SK-N-SH (cell line): ENCODE measurements at regions not wholly inside any gene's neighbourhood (a gene's known extent, or its start where the extent isn't known, plus 50 kb on each side); places are given as distances from the start of the nearest gene placed in this dataset.

ENCODE experiments used
- CTCF ChIA-PET: fragments of 300-600, 350-600 bp; formaldehyde crosslinking; extraction: SDS; loops from one replicate; lab custom pipeline; 2021; lab: Yijun Ruan, JAX
- POLR2A ChIA-PET: fragments of 350-600 bp; sonication (Branson Sonifier 250); formaldehyde crosslinking; extraction: SDS; loops from one replicate; lab custom pipeline; 2020; ENCODE audit warnings: antibody characterized with exemption, inconsistent platforms; lab: Yijun Ruan, JAX
- DNase-seq: peaks from one replicate; pipeline ENCODE4 v3.0.0; 2012
- H2AFZ ChIP-seq: fragments of 200-600 bp; sonication (generic); 2 replicates; pipeline ENCODE4 v1.8.1; 2016; ENCODE audit warnings: antibody characterized with exemption, mild to moderate bottlenecking, low read depth
- H3F3A ChIP-seq: fragments of 200-600 bp; sonication (generic); replicated peaks from 2 replicates; pipeline ENCODE3; 2016; ENCODE audit warnings: antibody characterized with exemption, mild to moderate bottlenecking; ENCODE audit not compliant: insufficient read depth
- H3K27ac ChIP-seq, 2 experiments: fragments of 200-500 bp in 1 of 2; fragments of 200-600 bp in 1 of 2; sonication (Bioruptor generic) in 1 of 2; sonication (generic), shearing (Covaris generic) in 1 of 2; 2 replicates each; pipeline versions ENCODE4 v1.5.1 to v1.6.1; 2014 to 2016; ENCODE audit warnings: low read depth in 2 of 2, inconsistent platforms in 1 of 2, low read length in 1 of 2, mild to moderate bottlenecking in 1 of 2, mixed read lengths in 1 of 2
- H3K27me3 ChIP-seq: fragments of 200-600 bp; sonication (generic), shearing (Covaris generic); 2 replicates; pipeline ENCODE4 v1.6.1; 2016; ENCODE audit warnings: mixed run types; ENCODE audit not compliant: insufficient read depth
- H3K36me3 ChIP-seq, 2 experiments: fragments of 200-500 bp in 1 of 2; fragments of 200-600 bp in 1 of 2; sonication (Bioruptor generic) in 1 of 2; sonication (generic) in 1 of 2; replicated peaks in 1 of 2; 2 replicates each; pipeline versions ENCODE3 to v1.5.1; 2014 to 2016; ENCODE audit warnings: low read length in 1 of 2, mild to moderate bottlenecking in 1 of 2; ENCODE audit not compliant: insufficient read depth in 2 of 2, control insufficient read depth in 1 of 2
- H3K4me1 ChIP-seq, 2 experiments: fragments of 200-500 bp in 1 of 2; fragments of 200-600 bp in 1 of 2; sonication (Bioruptor generic) in 1 of 2; sonication (generic), shearing (Covaris generic) in 1 of 2; 2 replicates each; pipeline versions ENCODE4 v1.5.1 to v1.6.1; 2014 to 2016; ENCODE audit warnings: low read depth in 1 of 2, low read length in 1 of 2, mixed run types in 1 of 2; ENCODE audit not compliant: insufficient read depth in 2 of 2, control insufficient read depth in 1 of 2
- H3K4me2 ChIP-seq: fragments of 200-600 bp; sonication (generic), shearing (Covaris generic); 2 replicates; pipeline ENCODE4 v1.6.1; 2017; ENCODE audit warnings: mixed run types
- H3K4me3 ChIP-seq, 2 experiments: fragments of 200-500 bp in 1 of 2; fragments of 200-600 bp in 1 of 2; sonication (Bioruptor generic) in 1 of 2; sonication (generic), shearing (Covaris generic) in 1 of 2; 2 replicates each; pipeline versions ENCODE4 v1.5.1 to v1.8.1; 2014 to 2016; ENCODE audit warnings: low read depth in 2 of 2, inconsistent platforms in 1 of 2, low read length in 1 of 2, mild to moderate bottlenecking in 1 of 2, mixed read lengths in 1 of 2, moderate library complexity in 1 of 2
- H3K79me2 ChIP-seq: fragments of 200-600 bp; sonication (generic); 2 replicates; pipeline ENCODE4 v1.8.1; 2017; ENCODE audit warnings: mild to moderate bottlenecking; ENCODE audit not compliant: insufficient read depth
- H3K9ac ChIP-seq: fragments of 200-600 bp; sonication (generic); 2 replicates; pipeline ENCODE4 v1.6.1; 2017; ENCODE audit warnings: mixed run types
- H3K9me2 ChIP-seq: fragments of 200-600 bp; sonication (generic); 2 replicates; pipeline ENCODE4 v1.6.1; 2017; ENCODE audit warnings: mixed run types
- H3K9me3 ChIP-seq: fragments of 200-600 bp; sonication (generic); 2 replicates; pipeline ENCODE4 v1.6.1; 2017; ENCODE audit warnings: mixed run types, mild to moderate bottlenecking, moderate library complexity
- H4K20me1 ChIP-seq: fragments of 200-600 bp; sonication (generic); 2 replicates; pipeline ENCODE4 v1.6.1; 2017; ENCODE audit warnings: mild to moderate bottlenecking, mixed run types; ENCODE audit not compliant: insufficient read depth
- CHD2 ChIP-seq: fragments of 150-350 bp; IDR thresholded peaks from 2 replicates; pipeline ENCODE4 v1.6.1; 2018; ENCODE audit warnings: low read length; ENCODE audit not compliant: partially characterized antibody
- EP300 ChIP-seq, 2 experiments: IDR thresholded peaks; 2 replicates each; pipeline versions ENCODE4 v1.4.0 to v1.6.1; 2012; ENCODE audit warnings: borderline replicate concordance in 1 of 2, low read depth in 1 of 2, low read length in 1 of 2
- FOXM1 ChIP-seq: IDR thresholded peaks from 2 replicates; pipeline ENCODE4 v1.4.0; 2012; ENCODE audit warnings: low read depth, mild to moderate bottlenecking
- IRF3 ChIP-seq: fragments of 150-350 bp; IDR thresholded peaks from 2 replicates; pipeline ENCODE4 v1.6.1; 2016; ENCODE audit warnings: mild to moderate bottlenecking, low read depth, low read length
- MXI1 ChIP-seq: IDR thresholded peaks from 2 replicates; pipeline ENCODE4 v1.6.1; 2012; ENCODE audit warnings: mild to moderate bottlenecking, low read depth, low read length, improper control_type of control experiment
- PBX3 ChIP-seq: IDR thresholded peaks from 2 replicates; pipeline ENCODE4; 2012
- POLR2AphosphoS5 ChIP-seq: IDR thresholded peaks from 2 replicates; pipeline ENCODE4 v1.6.1; 2012; ENCODE audit warnings: low read depth, low read length
- RAD21 ChIP-seq: IDR thresholded peaks from 2 replicates; pipeline ENCODE4 v1.6.1; 2012; ENCODE audit warnings: mild to moderate bottlenecking, low read length
- SIN3A ChIP-seq: IDR thresholded peaks from 2 replicates; pipeline ENCODE4 v1.6.1; 2012; ENCODE audit warnings: low read depth, mild to moderate bottlenecking, low read length, moderate library complexity, borderline replicate concordance
- TAF1 ChIP-seq: IDR thresholded peaks from 2 replicates; pipeline ENCODE4 v1.6.1; 2012; ENCODE audit warnings: low read depth, mild to moderate bottlenecking, low read length, moderate library complexity, borderline replicate concordance
- TCF12 ChIP-seq: IDR thresholded peaks from 2 replicates; pipeline ENCODE4 v1.4.0; 2012
- TEAD4 ChIP-seq: IDR thresholded peaks from 2 replicates; pipeline ENCODE4 v1.4.0; 2012; ENCODE audit warnings: mild to moderate bottlenecking, borderline replicate concordance; ENCODE audit not compliant: insufficient read depth
- USF1 ChIP-seq: IDR thresholded peaks from 2 replicates; pipeline ENCODE4 v1.4.0; 2012; ENCODE audit warnings: low read depth, borderline replicate concordance
- YY1 ChIP-seq: IDR thresholded peaks from 2 replicates; pipeline ENCODE4 v1.4.0; 2012; ENCODE audit warnings: low read depth, mild to moderate bottlenecking
- ZBTB33 ChIP-seq: IDR thresholded peaks from 2 replicates; pipeline ENCODE4 v1.4.0; 2012; ENCODE audit warnings: low read depth, borderline replicate concordance
- WGBS: methylation state at CpG from one replicate; pipeline ENCODE4 v1.1.6; 2017; ENCODE audit warnings: low lambda C conversion rate; 5-methylcytosine and 5-hydroxymethylcytosine counted together

GRCh38 chr5:125536582-125536981, 790.1 kb upstream of the ZNF608 start:
- POLR2A ChIA-PET, result no interaction called here
- TF ChIP-seq RAD21, result no peak
- TF ChIP-seq IRF3, result no peak
- TF ChIP-seq YY1, result no peak
- peak; percentile 23 for TF ChIP-seq PBX3
- TF ChIP-seq MXI1, result no peak
- TF ChIP-seq CHD2, result no peak
- no peak for TF ChIP-seq USF1
- TF ChIP-seq ZBTB33, result no peak
- TF ChIP-seq SIN3A, result no peak
- TF ChIP-seq EP300 (IDR thresholded peaks at IDR 0.05; ENCODE audit: borderline replicate concordance in 1 of 2, low read depth in 1 of 2, low read length in 1 of 2), result no peak
- TF ChIP-seq FOXM1, result no peak
- TF ChIP-seq TCF12, result peak; percentile 45
- no peak for TF ChIP-seq TEAD4
- no peak for TF ChIP-seq TAF1
- no peak for TF ChIP-seq POLR2AphosphoS5
- TF ChIP-seq, all 33 proteins: peak for 2
- Histone ChIP-seq H3K4me2 (no peak overlapping the region), H3F3A (no peaks in the 10 kb centered on the region), H3K9ac (no peak overlapping the region), H3K36me3 (no peaks in the 10 kb centered on the region), H4K20me1 (no peaks in the 10 kb centered on the region), H3K27me3 (no peaks in the 10 kb centered on the region), H3K79me2 (no peaks in the 10 kb centered on the region), H3K9me3 (peaks cover 7% of the 10 kb centered on the region; the same call in 1 of the 2 replicates), H3K4me3 (no peak overlapping the region), H3K27ac (peak overlapping the region in 1 of 2 experiments; percentile 23; a peak in 1 of 4 replicates), H2AFZ (no peak overlapping the region), H3K4me1 (no peaks in the 10 kb centered on the region), H3K9me2 (no peaks in the 10 kb centered on the region)
- 71% methylated on average over 1 of the region's 1 CpG for WGBS
- DNase-seq, result no peak
- CTCF ChIA-PET, result no interaction called here
